GM12878 (cell line): ENCODE measurements at regions not wholly inside any gene's neighbourhood (a gene's known extent, or its start where the extent isn't known, plus 50 kb on each side); places are given as distances from the start of the nearest gene placed in this dataset.
A peak's percentile ranks its signal among the peaks of the same experiment; 100 is the strongest.

Experiments used
- ATAC-seq: fragments of 200-7000 bp; cut with Tn5 transposase; 3 replicates; pipeline ENCODE4 v1.9.1; 2020; ENCODE audit warnings: mild to moderate bottlenecking, moderate library complexity
- BruUV-seq: library from RNA; stranded (reverse); fragments of 400-500 nt; replicated peaks from 2 replicates; lab custom pipeline; 2021; lab: Mats Ljungman, UMichigan
- CTCF ChIA-PET: fragments of 300-600 bp; sonication (Branson Sonifier 250); formaldehyde crosslinking; extraction: SDS; loops from one replicate; lab custom pipeline; 2021; ENCODE audit warnings: inconsistent platforms; lab: Yijun Ruan, JAX
- POLR2A ChIA-PET: fragments of 350-600 bp; formaldehyde crosslinking; extraction: SDS; loops from one replicate; lab custom pipeline; 2021; ENCODE audit warnings: inconsistent platforms; lab: Charles Lee
- RAD21 ChIA-PET: fragments of 300-600 bp; sonication (Branson Sonifier 250); formaldehyde crosslinking; loops from one replicate; lab custom pipeline; 2023; ENCODE audit warnings: antibody characterized with exemption; ENCODE audit not compliant: unreplicated experiment; lab: Charles Lee
- SMC1A ChIA-PET: fragments of 300-600 bp; sonication (Branson Sonifier 250); formaldehyde crosslinking; loops from one replicate; lab custom pipeline; 2023; ENCODE audit not compliant: unreplicated experiment, uncharacterized antibody; lab: Charles Lee
- DNase-seq: peaks from one replicate; pipeline ENCODE4 v3.0.0-alpha.2; 2011; ENCODE audit warnings: low read depth, low spot score
- FAIRE-seq: peaks from 3 replicates; lab custom pipeline; 2011; peaks lifted over from hg19 to GRCh38; lab: Jason Lieb, UNC
- H2AFZ ChIP-seq: 2 replicates; pipeline ENCODE4 v1.6.0; 2011; ENCODE audit warnings: low read depth, low read length, control low read depth; ENCODE audit not compliant: control insufficient read depth
- H3K27ac ChIP-seq: 2 replicates; pipeline ENCODE4 v1.5.1; 2011; ENCODE audit warnings: control low read depth; ENCODE audit not compliant: control insufficient read depth, insufficient read depth
- H3K27me3 ChIP-seq, 2 experiments: replicated peaks in 1 of 2; 2 replicates each; pipeline versions ENCODE4 v1.6.0 to v1.6.1; 2011; ENCODE audit warnings: low read length in 1 of 2; ENCODE audit not compliant: control insufficient read depth in 2 of 2, insufficient read depth in 2 of 2
- H3K36me3 ChIP-seq, 2 experiments: 2 replicates each; pipeline ENCODE4 v1.5.1; 2011; ENCODE audit warnings: low read length in 1 of 2; ENCODE audit not compliant: control insufficient read depth in 2 of 2, insufficient read depth in 2 of 2
- H3K4me1 ChIP-seq: 2 replicates; pipeline ENCODE4 v1.6.1; 2011; ENCODE audit warnings: mild to moderate bottlenecking, low read length, moderate library complexity, mixed read lengths; ENCODE audit not compliant: control insufficient read depth, insufficient read depth
- H3K4me2 ChIP-seq: 2 replicates; pipeline ENCODE4 v1.6.0; 2011; ENCODE audit warnings: control low read depth; ENCODE audit not compliant: control insufficient read depth, insufficient read depth
- H3K4me3 ChIP-seq: fragments of 200-600 bp; sonication (generic); 2 replicates; pipeline ENCODE4 v1.5.1; 2016
- H3K79me2 ChIP-seq: 2 replicates; pipeline ENCODE4 v1.6.0; 2011; ENCODE audit warnings: low read length; ENCODE audit not compliant: control insufficient read depth, insufficient read depth
- H3K9ac ChIP-seq: 2 replicates; pipeline ENCODE4 v1.8.0; 2011; ENCODE audit warnings: low read length, control low read depth, mixed read lengths; ENCODE audit not compliant: control insufficient read depth, insufficient read depth
- H3K9me3 ChIP-seq: replicated peaks from 3 replicates; pipeline ENCODE4 v1.5.1; 2011; ENCODE audit warnings: mild to moderate bottlenecking, low read length; ENCODE audit not compliant: control insufficient read depth, insufficient read depth
- H4K20me1 ChIP-seq: 2 replicates; pipeline ENCODE4 v1.6.0; 2011; ENCODE audit not compliant: control insufficient read depth, insufficient read depth
- ASH2L ChIP-seq: fragments of 300-600, 200-600 bp; sonication (generic); IDR thresholded peaks from 2 replicates; pipeline ENCODE4 v1.6.1; 2017; ENCODE audit warnings: low read depth, mild to moderate bottlenecking, borderline replicate concordance
- CEBPZ ChIP-seq: fragments of 150-350 bp; IDR thresholded peaks from 2 replicates; pipeline ENCODE4 v1.6.1; 2016; ENCODE audit warnings: low read depth, low read length
- E2F8 ChIP-seq: fragments of 450-650 bp; IDR thresholded peaks from 2 replicates; pipeline ENCODE4 v1.6.1; 2018; ENCODE audit warnings: mild to moderate bottlenecking, low read depth, moderate library complexity; ENCODE audit not compliant: partially characterized antibody
- EP300 ChIP-seq, 2 experiments: fragments of 150-350 bp in 1 of 2; IDR thresholded peaks; 2 replicates each; pipeline ENCODE4 v1.6.1; 2011 to 2012; ENCODE audit warnings: low read depth in 2 of 2, low read length in 2 of 2, borderline replicate concordance in 1 of 2, improper control_type of control experiment in 1 of 2, inconsistent platforms in 1 of 2; ENCODE audit not compliant: control insufficient read depth in 1 of 2
- HDAC6 ChIP-seq: fragments of 200-600 bp; sonication (generic); IDR thresholded peaks from one replicate; pipeline ENCODE4 v1.8.0; 2017; ENCODE audit warnings: antibody characterized with exemption; ENCODE audit not compliant: unreplicated experiment
- NRF1 ChIP-seq: conservative IDR thresholded peaks from 2 replicates; pipeline ENCODE4 v1.6.1; 2011; ENCODE audit warnings: mild to moderate bottlenecking, low read depth, low read length, improper control_type of control experiment
- POU2F2 ChIP-seq: IDR thresholded peaks from 3 replicates; pipeline ENCODE4 v1.6.1; 2011; ENCODE audit warnings: low read depth, mild to moderate bottlenecking, low read length, borderline replicate concordance
- RAD21 ChIP-seq: IDR thresholded peaks from 2 replicates; pipeline ENCODE4 v1.6.1; 2011; ENCODE audit warnings: mild to moderate bottlenecking, low read depth, low read length, moderate library complexity; ENCODE audit not compliant: insufficient read depth
- REST ChIP-seq: IDR thresholded peaks from 2 replicates; pipeline ENCODE4 v1.6.1; 2012; ENCODE audit warnings: mild to moderate bottlenecking, low read depth, low read length
- TCF7 ChIP-seq: IDR thresholded peaks from 2 replicates; pipeline ENCODE4 v1.6.1; 2014; ENCODE audit warnings: antibody characterized with exemption, borderline replicate concordance
- ZNF384 ChIP-seq: IDR thresholded peaks from 2 replicates; pipeline ENCODE4 v1.6.1; 2012; ENCODE audit warnings: low read depth, mild to moderate bottlenecking, low read length, improper control_type of control experiment, borderline replicate concordance
- WGBS: methylation state at CpG from one replicate; pipeline ENCODE4 v1.1.6; 2016; ENCODE audit warnings: low lambda C conversion rate; ENCODE audit not compliant: insufficient replicate concordance, insufficient coverage; ENCODE audit errors: missing lambda C conversion rate; 5-methylcytosine and 5-hydroxymethylcytosine counted together
- in situ Hi-C: fragments of 300-500 bp; cut with MboI; formaldehyde crosslinking; loops from 9 replicates; pipeline ENCODE4 v1.14.3; 2018; ENCODE audit warnings: mixed read lengths
- intact Hi-C: fragments of 100-400 bp; cut with micrococcal nuclease; formaldehyde crosslinking; loops from one replicate; pipeline ENCODE4 v1.14.2; 2022; ENCODE audit not compliant: unreplicated experiment

- TF ChIP-seq E2F8, result no peak
Measured at GRCh38 chr11:106212081-106212480, 134.6 kb downstream of the AASDHPPT start (continued).

- H3K27ac ChIP-seq, result no peak overlapping the region
- H3K36me3 ChIP-seq, result no peaks in the 10 kb centered on the region
- intact Hi-C loops (no loop called here), in situ Hi-C loops (no loop called here)
- no peaks in the 10 kb centered on the region for H4K20me1 ChIP-seq
- no peaks in the 10 kb centered on the region for H3K9me3 ChIP-seq
- no peak overlapping the region for H3K9ac ChIP-seq
- DNase-seq, result no peak
- ChIA-PET POLR2A (no interaction called here), SMC1A (interaction anchor here (0.6 kb wide), 1 partner anchor 139 kb away, joined by 3 read pairs; no protein-coding TSS in a partner anchor), CTCF (interaction anchor here (0.7 to 1.5 kb wide), 2 partner anchors 46 to 60 kb away, joined by 4 read pairs; no protein-coding TSS in a partner anchor), RAD21 (no interaction called here)
- H3K27me3 ChIP-seq, result no peaks in the 10 kb centered on the region
- no peaks in the 10 kb centered on the region for H3K79me2 ChIP-seq
- no peaks in the 10 kb centered on the region for H3K4me1 ChIP-seq
- peak; percentile 14; the same call in 1 of the 3 replicates for ATAC-seq
- H3K4me2 ChIP-seq, result no peak overlapping the region
- no peak overlapping the region for H2AFZ ChIP-seq
- no peak for FAIRE-seq
- 0% methylated on average over 1 of the region's 1 CpG for WGBS
- no TSS peak for BruUV-seq
- H3K4me3 ChIP-seq, result no peak overlapping the region
- TF ChIP-seq POU2F2, result no peak
- TF ChIP-seq ZNF384, result no peak
- no peak for TF ChIP-seq REST
- no peak for TF ChIP-seq RAD21
- no peak for TF ChIP-seq CEBPZ
- no peak for TF ChIP-seq EP300 (IDR thresholded peaks at IDR 0.05; ENCODE audit: borderline replicate concordance in 1 of 2, control insufficient read depth in 1 of 2, low read depth in 2 of 2, low read length in 2 of 2)
- TF ChIP-seq TCF7, result no peak
- no peak for TF ChIP-seq HDAC6
- TF ChIP-seq ASH2L, result no peak
- TF ChIP-seq NRF1, result no peak
Measured at GRCh38 chr11:106216281-106216680, 138.8 kb downstream of the AASDHPPT start.
